A673 (cell line): ENCODE measurements at regions not wholly inside any gene's neighbourhood (a gene's known extent, or its start where the extent isn't known, plus 50 kb on each side); places are given as distances from the start of the nearest gene placed in this dataset.

ENCODE experiments used
- CTCF ChIP-seq: fragments of 300-800, 200-600 bp; sonication (generic); conservative IDR thresholded peaks from 2 replicates; pipeline ENCODE4 v1.5.1; 2017; ENCODE audit warnings: low read depth, mild to moderate bottlenecking, antibody characterized with exemption, low read length, moderate library complexity, mixed read lengths
- EZH2 ChIP-seq: fragments of 200-600 bp; sonication (generic); IDR thresholded peaks from 2 replicates; pipeline ENCODE4 v1.6.1; 2017; ENCODE audit warnings: borderline replicate concordance, low read depth, mild to moderate bottlenecking, mixed read lengths, antibody characterized with exemption, low read length; ENCODE audit not compliant: poor library complexity, severe bottlenecking

GRCh38 chr2:120929829-120930228 is 194.2 kb downstream of the GLI2 start:
- no peak for TF ChIP-seq CTCF
- no peak for TF ChIP-seq EZH2
